DMS114 treated with DMSO at 0.1 percent for 48 hours (cell line): ENCODE measurements at regions not wholly inside any gene's neighbourhood (a gene's known extent, or its start where the extent isn't known, plus 50 kb on each side); places are given as distances from the start of the nearest gene placed in this dataset.

Source experiments
- DNase-seq: peaks from one replicate; lab custom pipeline; 2025; ENCODE audit not compliant: unreplicated experiment; lab: John Stamatoyannopoulos, UW

GRCh38 chr2:226018641-226019040 lies 619.1 kb downstream of the NYAP2 start:
- DNase-seq: no peak

GRCh38 chr2:226017537-226017936 lies 618.0 kb downstream of the NYAP2 start:
- no peak for DNase-seq

GRCh38 chr2:226017107-226017506 lies 617.6 kb downstream of the NYAP2 start:
- DNase-seq: no peak

GRCh38 chr2:226011716-226012450 lies 612.4 kb downstream of the NYAP2 start:
- no peak for DNase-seq

DNA sequence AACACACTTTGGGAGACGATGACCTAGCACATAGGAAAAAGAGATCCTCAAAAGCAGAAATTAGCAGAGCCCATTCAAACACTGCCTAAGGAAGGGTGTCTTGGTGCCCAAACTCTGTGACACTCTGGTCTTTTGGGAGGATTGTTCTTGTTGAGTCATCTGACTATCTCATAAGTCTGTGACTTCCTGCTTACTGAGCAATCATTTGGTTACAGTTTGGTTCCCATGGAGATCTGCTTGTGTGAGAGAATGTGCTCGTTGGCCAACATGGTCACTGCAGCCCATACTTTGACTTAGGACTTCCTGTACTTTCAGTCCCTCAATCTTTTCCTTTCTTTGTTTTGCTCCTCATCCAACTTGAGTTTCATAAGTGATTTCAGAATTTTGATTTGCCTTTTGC lies 602.9 kb downstream of the NYAP2 start:
- no peak for DNase-seq

DNA sequence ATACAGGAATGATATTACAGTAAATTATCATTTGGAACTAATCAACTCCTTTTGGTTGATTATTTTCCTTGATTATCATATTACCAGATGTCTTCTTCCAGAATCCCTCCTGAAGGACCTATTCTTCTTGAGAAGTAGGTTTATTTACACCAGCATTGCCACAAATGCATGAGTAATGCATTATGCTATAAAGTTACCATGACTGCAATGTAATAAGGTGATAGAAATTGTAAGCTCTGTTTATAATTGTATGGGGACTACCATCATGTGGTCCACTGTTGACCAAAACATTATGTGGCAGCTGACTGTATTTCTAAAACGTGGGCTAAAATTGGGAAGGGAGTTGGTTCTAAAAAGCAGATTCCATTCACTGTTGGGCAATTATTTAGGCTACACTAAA lies 602.2 kb downstream of the NYAP2 start:
- DNase-seq: no peak

DNA sequence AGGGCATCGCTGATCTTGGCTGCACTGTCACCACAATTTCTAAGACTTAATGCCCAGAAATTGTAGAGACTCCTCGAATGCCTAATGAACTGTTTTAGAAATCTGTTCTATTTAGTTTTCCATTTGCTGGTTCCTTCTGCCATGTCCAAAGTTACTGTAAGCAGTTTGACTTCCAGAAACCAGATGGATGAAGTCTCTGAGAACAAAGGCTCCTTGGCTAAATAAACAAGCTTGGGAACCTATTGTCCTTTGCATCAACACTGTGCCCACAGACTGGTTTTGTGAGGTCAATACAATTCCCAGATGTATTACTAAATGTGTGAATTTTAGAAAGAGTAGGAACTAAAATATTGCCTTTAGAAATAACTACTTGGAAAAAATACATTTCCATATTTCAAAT lies 600.2 kb downstream of the NYAP2 start:
- DNase-seq: no peak

GRCh38 chr2:225998653-225999052 lies 599.1 kb downstream of the NYAP2 start:
- no peak for DNase-seq

- DNase-seq: no peak
These were observed 598.6 kb downstream of the NYAP2 start for GRCh38 chr2:225998116-225998515.

DNA sequence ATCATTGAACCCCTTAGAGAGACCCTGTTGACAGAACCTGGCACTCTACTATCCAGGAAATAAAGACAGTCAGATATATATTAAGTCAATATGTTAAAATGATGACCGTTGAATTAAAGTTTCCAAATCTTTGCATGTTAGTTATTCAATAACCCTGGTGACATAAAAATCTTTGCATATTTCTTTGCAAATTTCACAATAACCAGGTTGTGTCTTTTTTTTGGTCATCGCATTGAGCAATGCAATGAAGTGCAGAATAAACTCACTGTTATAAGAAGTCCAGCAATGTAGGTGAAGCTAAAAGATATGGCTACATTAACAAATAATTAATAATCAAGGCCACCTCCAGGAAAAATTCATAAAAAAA lies 596.9 kb downstream of the NYAP2 start:
- DNase-seq: no peak

DNA sequence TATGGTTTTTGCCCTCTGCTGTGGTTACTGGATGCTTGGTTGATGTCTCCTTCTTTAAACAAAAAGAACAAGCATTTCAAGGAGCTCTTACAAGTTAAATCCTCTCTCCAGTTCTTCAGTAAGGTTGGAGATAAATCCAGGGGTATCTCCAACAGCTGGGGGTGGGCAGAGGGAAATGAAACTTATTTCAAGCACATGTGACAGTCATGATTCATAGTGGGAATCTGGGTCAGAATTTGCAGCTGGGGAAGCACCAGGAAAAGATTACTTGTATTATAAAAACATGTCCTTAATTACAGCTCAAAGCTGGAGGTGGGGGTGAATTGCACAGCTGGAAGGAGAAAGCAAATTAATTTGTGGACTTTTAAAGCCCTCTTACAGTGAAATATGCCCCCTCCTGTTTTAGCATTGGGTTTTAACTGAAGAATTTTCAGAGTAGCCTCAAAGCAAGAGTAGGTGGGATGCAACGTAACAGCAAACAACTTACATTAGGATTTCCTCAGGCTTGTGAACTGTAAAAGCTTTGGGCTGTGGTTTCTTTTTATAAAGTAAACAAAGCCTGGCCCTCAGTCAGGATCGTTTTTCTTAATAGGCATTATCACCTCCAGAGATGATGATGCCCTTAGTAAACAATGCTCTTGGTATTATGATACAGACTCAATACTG lies 596.4 kb downstream of the NYAP2 start:
- DNase-seq: no peak

- no peak for DNase-seq
These were observed 595.4 kb downstream of the NYAP2 start for GRCh38 chr2:225994748-225995405.

DNA sequence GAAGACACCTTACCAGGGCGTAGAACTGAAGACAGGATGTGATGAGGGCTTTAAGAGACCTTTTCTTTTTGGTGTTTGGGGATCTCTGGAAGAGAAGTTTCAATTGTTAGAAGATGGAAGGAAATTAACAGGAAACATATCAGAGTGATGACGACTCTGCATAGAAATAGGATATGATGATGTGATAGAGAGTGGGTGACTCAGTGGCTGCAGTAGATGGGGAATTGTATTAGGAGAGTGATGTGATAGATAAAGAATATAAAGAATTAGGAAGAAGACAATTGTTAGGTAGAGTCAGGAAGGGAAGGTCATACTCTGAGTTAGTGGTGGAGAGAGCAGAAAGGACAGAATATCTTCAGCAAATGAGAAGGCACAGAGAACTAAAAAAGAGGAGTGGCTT lies 593.9 kb downstream of the NYAP2 start:
- no peak for DNase-seq

- no peak for DNase-seq
These were observed 590.3 kb downstream of the NYAP2 start for GRCh38 chr2:225989809-225990208.

GRCh38 chr2:225980372-225980771 lies 580.9 kb downstream of the NYAP2 start:
- no peak for DNase-seq

GRCh38 chr2:225971433-225971832 lies 571.9 kb downstream of the NYAP2 start:
- DNase-seq: no peak

- no peak for DNase-seq
These were observed 549.4 kb downstream of the NYAP2 start for GRCh38 chr2:225948903-225949302.

- DNase-seq: no peak
These were observed 539.5 kb downstream of the NYAP2 start for GRCh38 chr2:225938991-225939390.

DNA sequence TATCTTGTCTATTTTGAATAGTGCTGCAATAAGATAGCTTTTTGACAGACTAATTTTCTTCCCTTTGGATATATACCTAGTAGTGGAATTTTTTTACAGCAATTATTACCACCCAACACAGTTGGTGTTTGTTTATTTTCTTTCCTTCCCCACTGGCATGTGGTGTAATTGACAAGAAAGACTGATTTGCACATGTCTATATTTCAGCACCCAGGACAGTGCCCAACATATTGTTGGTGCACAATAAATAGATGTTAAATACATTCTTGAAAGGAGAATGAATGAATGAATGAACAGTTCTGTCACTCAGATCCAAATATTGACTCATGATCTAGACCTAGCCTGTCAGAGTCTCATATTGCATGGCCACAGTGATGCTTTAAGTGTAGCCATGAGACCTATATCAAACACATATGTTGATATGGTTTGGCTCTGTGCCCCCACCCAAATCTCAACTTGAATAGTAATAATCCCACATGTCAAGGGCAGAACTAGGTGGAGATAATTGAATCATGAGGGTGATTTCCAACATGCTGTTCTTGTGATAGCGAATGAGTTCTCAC lies 538.2 kb downstream of the NYAP2 start:
- DNase-seq: no peak

DNA sequence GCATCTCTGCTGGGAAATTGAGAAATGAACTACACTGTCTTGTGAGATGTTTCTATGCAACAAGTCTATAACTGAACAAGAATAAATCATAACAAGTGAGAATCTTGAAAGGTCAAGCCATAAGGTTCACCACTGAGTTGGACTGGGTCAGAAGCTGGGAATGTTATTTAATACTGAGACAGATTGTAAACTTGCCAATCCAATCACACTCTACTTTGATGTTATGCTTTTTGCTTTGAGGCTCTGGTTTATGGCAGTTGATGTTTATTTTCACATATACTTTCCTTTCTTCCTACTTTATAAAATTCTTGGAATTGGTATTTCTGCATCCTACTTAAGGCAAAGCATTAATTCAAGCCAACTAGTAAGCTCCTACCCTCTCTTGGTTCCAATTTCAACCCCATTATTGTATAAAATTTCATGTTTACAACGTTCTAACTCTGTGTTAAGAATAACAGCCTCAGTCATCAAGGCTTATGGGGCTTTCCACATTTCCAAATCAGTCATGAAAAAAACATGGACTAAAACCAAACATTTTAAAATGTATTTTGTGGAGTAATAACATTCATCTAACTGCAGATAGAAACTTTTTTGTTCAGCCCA lies 533.4 kb downstream of the NYAP2 start:
- no peak for DNase-seq

DNA sequence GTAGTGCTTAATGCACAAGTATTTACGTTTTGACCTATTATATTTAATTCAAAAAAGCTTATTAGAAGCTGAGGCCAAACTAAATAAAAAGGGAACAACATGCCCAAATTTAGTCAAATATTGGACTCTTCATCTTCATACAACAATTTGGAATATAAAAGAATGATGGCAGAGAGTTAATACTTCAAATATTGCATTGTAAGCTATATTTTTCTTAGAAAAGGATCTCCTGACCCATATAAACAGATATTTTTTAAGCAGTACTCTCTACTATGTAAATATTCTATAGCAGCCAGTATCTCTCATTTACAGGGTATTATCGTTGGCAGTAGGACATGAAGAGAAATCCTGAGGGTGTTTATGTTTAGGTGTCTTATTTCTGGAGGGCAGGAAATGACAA lies 531.2 kb downstream of the NYAP2 start:
- DNase-seq: no peak
